ENCODE measurements at regions not wholly inside any gene's neighbourhood (a gene's known extent, or its start where the extent isn't known, plus 50 kb on each side); places are given as distances from the start of the nearest gene placed in this dataset.

DNA sequence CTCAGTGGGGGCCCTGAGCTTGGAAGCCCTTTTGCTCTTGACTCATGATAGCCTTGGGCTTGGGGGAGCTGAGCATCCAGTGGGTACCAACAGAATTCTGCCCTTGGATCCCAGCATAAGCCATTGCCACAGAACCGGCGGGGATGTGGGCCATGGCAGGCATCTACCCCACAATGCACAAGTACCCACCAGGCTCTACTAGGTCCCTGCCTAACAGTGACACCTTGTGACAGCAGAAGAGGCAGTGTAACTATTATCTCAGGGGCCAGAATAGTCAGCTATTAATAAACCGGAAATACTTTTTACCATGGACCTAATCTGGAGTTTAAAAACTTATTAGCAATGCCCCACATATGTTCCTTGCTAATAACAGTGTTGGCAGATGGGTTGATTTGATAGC, 397.2 kb downstream of the TMEM182 start:
- Histone ChIP-seq H3K4me3 (ENCODE audit: low read depth, low read length, poor library complexity, severe bottlenecking) (no peak overlapping the region), H3K27me3 (replicated peaks; ENCODE audit: insufficient read depth, low read depth, low read length, poor library complexity) (no peaks in the 10 kb centered on the region), H3K4me1 (ENCODE audit: insufficient read depth, low read length, poor library complexity, severe bottlenecking) (no peaks in the 10 kb centered on the region), H3K36me3 (ENCODE audit: insufficient read depth, low read length, poor library complexity, severe bottlenecking) (no peaks in the 10 kb centered on the region), H3K27ac (ENCODE audit: low read depth, low read length, poor library complexity, severe bottlenecking) (no peak overlapping the region), H3K9me3 (ENCODE audit: low read depth, low read length, poor library complexity, severe bottlenecking) (no peaks in the 10 kb centered on the region)
- intact Hi-C loops (cut with micrococcal nuclease; ENCODE audit: unreplicated experiment) = no loop called here
- ChIA-PET POLR2A (ENCODE audit: low non-redundant PET) (no interaction called here), CTCF (no interaction called here)
- TF ChIP-seq EZH2 (IDR thresholded peaks at IDR 0.05; ENCODE audit: borderline replicate concordance, low read depth, low read length, poor library complexity, severe bottlenecking) (no peak), CTCF (conservative IDR thresholded peaks at IDR 0.05; ENCODE audit: low read depth, low read length) (0 out of 2 replicates have a peak, but pooled peaks have one; percentile 10)
- DNase-seq (ENCODE audit: low spot score) = peak; percentile 8
- BruUV-seq (replicated peaks) = no TSS peak

DNA sequence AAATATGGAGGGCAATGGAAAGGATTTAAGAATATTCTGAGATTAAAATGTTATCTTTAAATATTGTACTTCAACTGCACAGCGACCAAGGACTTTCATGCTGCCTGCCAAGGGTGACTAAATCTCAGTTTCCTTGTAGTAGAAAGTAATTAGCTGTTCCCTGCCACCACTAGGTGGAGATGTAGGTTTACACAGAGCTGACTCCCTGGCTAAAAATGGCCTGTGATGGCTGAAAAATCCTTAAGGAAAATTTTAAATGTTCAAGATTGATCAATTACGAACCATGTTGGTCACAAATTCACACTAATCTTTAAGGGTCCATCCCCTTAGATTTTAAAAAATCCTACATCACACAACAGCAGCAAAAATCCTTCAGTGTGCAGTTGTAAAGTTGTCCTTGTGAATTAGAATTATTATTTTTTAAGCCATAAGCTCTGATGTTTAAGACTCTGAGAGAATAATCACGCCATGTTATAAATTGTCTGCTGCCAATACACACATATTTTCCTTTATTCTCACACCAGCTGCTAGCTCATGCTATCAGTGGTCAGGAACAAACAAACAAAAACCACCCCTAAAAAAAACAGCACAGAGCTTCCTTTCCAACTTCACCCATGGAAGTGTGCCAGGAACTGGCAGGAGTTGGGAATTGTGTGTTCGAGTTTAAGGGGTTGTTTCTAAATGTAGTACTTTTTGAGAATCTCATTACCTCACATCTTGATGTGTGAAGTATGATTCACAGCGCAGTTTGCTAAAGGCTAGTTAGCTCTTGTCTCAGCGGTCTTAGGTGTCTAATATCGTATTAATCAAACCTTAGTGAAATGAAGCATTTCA, 399.8 kb downstream of the TMEM182 start:
- ChIA-PET POLR2A (ENCODE audit: low non-redundant PET) (no interaction called here), CTCF (interaction anchor here (0.6 to 1.3 kb wide), 3 partner anchors 1117 to 1688 kb away, joined by 3 to 6 read pairs (median 4); no protein-coding TSS in a partner anchor)
- no peaks in the 10 kb centered on the region for H3K27me3 ChIP-seq (replicated peaks; ENCODE audit: insufficient read depth, low read depth, low read length, poor library complexity)
- TF ChIP-seq EZH2 (IDR thresholded peaks at IDR 0.05; ENCODE audit: borderline replicate concordance, low read depth, low read length, poor library complexity, severe bottlenecking) (no peak), CTCF (conservative IDR thresholded peaks at IDR 0.05; ENCODE audit: low read depth, low read length) (peak; percentile 79)
- no TSS peak for BruUV-seq (replicated peaks)
- intact Hi-C loops (cut with micrococcal nuclease; ENCODE audit: unreplicated experiment) = loop anchor here (1.0 to 5.0 kb wide), 3 partner anchors 319 to 1711 kb away; no protein-coding TSS in a partner anchor
- DNase-seq (ENCODE audit: low spot score) = peak; percentile 64
- H3K27ac ChIP-seq (ENCODE audit: low read depth, low read length, poor library complexity, severe bottlenecking) = no peak overlapping the region
- no peaks in the 10 kb centered on the region for H3K36me3 ChIP-seq (ENCODE audit: insufficient read depth, low read length, poor library complexity, severe bottlenecking)
- H3K4me1 ChIP-seq (ENCODE audit: insufficient read depth, low read length, poor library complexity, severe bottlenecking) = no peaks in the 10 kb centered on the region
- H3K4me3 ChIP-seq (ENCODE audit: low read depth, low read length, poor library complexity, severe bottlenecking) = no peak overlapping the region
- H3K9me3 ChIP-seq (ENCODE audit: low read depth, low read length, poor library complexity, severe bottlenecking) = no peaks in the 10 kb centered on the region

DNA sequence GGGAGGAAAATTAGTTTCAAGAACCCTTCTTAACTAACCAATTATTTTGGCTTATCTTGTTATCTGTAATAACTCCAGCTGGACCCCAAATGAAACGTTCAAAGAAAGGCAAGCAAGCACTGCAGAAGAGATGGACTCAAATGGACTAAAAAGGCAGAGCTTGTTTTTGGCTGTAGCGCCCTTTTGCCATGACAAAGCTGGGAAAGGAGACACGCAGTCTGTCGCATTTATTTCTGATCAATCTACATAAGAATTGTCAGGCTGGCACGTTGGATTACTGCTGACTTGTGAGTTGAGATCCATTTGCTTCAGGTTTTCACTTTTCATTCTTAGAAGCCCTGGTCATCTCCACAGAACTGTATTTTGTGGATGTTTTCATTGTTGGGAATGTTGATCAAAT, 402.9 kb downstream of the TMEM182 start:
- H3K36me3 ChIP-seq (ENCODE audit: insufficient read depth, low read length, poor library complexity, severe bottlenecking) = no peaks in the 10 kb centered on the region
- no TSS peak for BruUV-seq (replicated peaks)
- H3K4me3 ChIP-seq (ENCODE audit: low read depth, low read length, poor library complexity, severe bottlenecking) = no peak overlapping the region
- ChIA-PET POLR2A (ENCODE audit: low non-redundant PET) (no interaction called here), CTCF (no interaction called here)
- no peaks in the 10 kb centered on the region for H3K27me3 ChIP-seq (replicated peaks; ENCODE audit: insufficient read depth, low read depth, low read length, poor library complexity)
- no peak for DNase-seq (ENCODE audit: low spot score)
- no peaks in the 10 kb centered on the region for H3K9me3 ChIP-seq (ENCODE audit: low read depth, low read length, poor library complexity, severe bottlenecking)
- H3K4me1 ChIP-seq (ENCODE audit: insufficient read depth, low read length, poor library complexity, severe bottlenecking) = no peaks in the 10 kb centered on the region
- TF ChIP-seq EZH2 (IDR thresholded peaks at IDR 0.05; ENCODE audit: borderline replicate concordance, low read depth, low read length, poor library complexity, severe bottlenecking) (no peak), CTCF (conservative IDR thresholded peaks at IDR 0.05; ENCODE audit: low read depth, low read length) (no peak)
- intact Hi-C loops (cut with micrococcal nuclease; ENCODE audit: unreplicated experiment) = loop anchor here (5.0 kb wide), 1 partner anchor 322 kb away; no protein-coding TSS in a partner anchor
- H3K27ac ChIP-seq (ENCODE audit: low read depth, low read length, poor library complexity, severe bottlenecking) = no peak overlapping the region
